GF-D8 (cell line): ENCODE measurements at regions not wholly inside any gene's neighbourhood (a gene's known extent, or its start where the extent isn't known, plus 50 kb on each side); places are given as distances from the start of the nearest gene placed in this dataset.
"Not testable (repeated sequence)": the region's sequence is repeated elsewhere in the genome, so short reads cannot be mapped to it uniquely, and the experiment has no call there.

Experiments used
- DNase-seq: peaks from one replicate; lab custom pipeline; 2025; lab: John Stamatoyannopoulos, UW

- no peak for DNase-seq
Observed at GRCh38 chr2:176424746-176425145, 155.5 kb downstream of the MTX2 start.

DNA sequence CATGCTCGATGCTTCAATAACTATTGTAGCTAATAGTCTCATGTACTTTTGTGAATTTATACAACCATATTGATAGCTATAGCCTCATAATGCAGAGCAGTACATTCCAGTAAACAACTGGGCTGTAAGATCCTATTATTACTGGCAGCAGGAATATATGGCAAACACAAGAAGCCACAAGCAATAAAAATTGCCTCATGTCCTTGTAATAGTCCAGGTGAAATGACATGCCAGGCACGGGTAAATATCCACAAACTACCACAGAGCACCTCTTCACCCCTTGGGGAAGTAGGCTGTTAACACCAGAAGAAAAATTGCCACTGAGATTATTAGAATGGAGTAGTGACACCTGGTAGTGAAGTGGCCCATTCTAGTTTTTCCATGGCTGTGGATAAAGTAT lies 158.3 kb downstream of the MTX2 start:
- DNase-seq = no peak

- not testable (repeated sequence) for DNase-seq
Observed at GRCh38 chr2:176428944-176429469, 159.8 kb downstream of the MTX2 start.

DNA sequence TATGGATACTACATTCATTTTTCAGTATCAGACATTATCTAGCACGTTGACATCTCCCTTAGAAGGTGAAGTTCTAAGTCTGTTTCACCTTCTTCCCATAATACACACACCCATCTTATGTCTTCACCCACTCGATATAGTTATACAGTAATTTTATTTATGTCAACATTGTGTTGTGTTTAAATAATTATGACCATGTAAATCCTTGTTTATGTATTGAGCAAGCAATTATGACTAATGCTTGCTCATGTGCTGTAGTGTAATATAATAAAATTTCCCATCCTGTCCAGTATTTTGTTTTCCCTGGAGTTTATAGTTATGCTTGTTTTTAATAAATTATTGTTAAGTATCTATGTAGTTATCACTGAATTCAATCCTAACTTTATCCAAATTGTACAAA lies 163.2 kb downstream of the MTX2 start:
- DNase-seq = no peak

DNA sequence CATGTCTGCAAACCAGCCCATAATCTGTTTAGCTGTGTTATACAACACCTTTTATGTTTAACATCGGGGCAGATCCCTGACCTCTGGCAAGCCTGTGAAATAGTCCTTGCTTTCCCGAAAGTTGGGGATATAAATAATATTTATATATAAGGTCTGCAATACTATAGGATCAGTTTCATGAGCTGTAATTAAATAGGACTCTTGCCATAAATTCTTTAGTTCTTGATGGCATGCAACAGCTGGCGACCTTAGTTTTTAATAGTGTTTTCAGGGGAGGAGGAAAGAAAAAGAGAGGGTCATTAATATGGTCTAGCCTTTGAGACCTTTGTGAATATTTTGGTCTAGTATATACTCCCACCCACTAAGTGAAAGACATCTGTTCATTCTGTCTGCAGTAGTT lies 166.5 kb downstream of the MTX2 start:
- DNase-seq = no peak

- DNase-seq = no peak
Observed at GRCh38 chr2:176443946-176444345, 174.7 kb downstream of the MTX2 start.

GRCh38 chr2:176445956-176446355 lies 176.7 kb downstream of the MTX2 start:
- no peak for DNase-seq

DNA sequence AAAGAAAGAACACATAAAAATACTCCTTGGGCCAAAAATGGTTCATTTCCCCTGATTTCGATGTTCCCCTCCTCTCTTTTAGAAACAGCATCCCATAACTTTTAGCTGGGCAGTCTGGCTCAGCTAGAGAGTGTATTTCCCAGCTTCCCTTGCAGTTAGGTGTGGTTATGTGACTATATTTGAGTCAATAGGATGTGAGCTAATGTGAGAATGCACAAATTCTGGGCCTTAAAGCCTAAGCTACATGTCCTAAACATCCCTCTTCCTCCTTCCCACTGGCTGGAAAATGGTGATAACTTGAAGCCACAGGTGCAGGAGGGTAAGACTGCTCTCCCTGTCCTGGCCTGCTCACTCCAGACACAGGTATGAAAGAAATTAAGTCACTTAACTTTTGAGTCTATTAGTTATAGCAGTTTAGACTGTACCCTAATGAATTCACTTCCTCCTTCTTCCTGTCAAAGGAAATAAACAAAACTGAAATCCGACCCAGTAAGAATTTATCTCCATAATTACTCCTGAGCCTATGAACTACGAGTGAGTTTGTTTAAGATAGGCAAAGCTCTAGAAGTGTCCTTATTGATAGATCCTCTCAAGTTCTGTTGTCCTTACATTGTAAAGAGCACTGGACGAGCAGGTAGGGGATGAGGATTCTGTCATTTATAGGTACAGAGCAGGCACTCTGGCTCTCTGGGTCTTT lies 177.6 kb downstream of the MTX2 start:
- DNase-seq = no peak

GRCh38 chr2:176447616-176448015 lies 178.4 kb downstream of the MTX2 start:
- DNase-seq = no peak

GRCh38 chr2:176449852-176450251 lies 180.6 kb downstream of the MTX2 start:
- DNase-seq = no peak

- DNase-seq = no peak
Observed at GRCh38 chr2:176453784-176454183, 184.5 kb downstream of the MTX2 start.

GRCh38 chr2:176454893-176455815 lies 185.9 kb downstream of the MTX2 start:
- no peak for DNase-seq

DNA sequence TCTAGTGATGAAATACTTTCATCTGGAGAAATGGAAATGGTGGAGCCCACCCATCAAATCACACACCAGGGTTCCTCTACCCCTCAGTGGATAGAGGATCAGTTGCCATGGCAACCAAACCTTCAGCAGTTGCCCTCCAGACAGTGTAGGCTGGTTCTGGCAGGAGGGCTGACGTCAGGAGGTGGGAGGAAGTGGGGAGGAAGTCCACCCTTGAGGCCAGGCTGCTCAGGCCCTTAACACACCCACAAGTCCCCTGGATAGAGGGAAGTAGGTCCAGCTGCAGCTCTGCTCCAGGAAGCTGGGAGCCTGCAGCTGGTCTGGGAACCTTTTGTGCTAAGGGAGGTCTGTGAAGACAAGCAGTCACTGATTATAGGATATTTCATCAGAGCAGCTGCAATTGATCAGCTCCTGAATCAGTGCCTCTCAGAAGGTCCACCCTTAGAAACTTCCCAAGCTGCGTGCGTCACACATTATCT lies 186.6 kb downstream of the MTX2 start:
- DNase-seq = no peak

DNA sequence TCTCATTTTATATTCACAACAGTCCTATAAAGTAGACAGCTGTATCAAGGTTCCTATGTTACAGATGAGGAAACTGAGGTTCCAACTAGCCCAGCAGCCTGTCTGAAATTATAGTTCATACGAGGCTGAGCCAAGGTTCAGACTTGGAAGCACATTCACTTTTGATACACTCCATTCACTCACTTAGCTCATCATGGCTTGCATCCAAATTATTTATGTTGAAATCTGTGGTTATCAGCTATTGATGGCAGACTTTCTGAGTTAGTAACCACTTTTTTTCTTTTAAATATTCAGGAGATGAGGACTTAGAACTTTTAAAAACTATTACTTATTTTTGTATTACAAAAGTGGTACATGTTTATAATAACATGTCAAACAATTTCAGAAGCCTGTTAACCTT lies 188.2 kb downstream of the MTX2 start:
- no peak for DNase-seq

DNA sequence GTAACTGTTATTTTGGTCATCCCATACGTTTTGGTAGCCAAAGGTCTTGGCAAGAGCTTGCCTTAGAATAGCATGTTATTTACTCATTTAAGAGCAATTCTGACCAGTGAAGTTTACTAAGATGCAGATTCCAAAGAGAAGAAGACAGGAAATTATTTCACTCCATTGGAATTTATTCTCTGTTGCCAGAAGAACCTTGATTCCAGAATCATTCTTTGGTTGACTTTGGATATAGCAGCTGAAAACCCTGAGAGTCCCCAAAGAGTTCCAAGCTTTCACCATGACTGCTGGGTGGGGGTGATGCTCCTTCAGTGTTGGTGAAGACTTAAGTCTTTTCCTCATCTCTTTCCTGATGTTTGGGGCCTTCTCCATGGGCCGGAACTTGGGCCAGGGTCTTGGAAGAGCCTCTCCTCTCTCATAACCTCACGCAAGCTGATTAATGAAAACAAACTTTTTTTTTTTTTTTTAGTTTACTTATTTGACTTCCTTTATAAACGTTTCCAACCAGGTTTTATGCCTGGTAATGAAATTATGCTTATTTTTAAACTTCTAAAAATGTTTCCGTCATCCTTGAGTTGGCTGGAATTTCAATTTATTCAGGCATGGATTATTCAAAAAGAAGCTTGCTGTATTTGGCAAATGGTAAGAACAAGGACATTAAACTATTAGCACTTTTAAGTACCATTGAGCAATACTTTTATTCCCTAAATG lies 192.0 kb downstream of the MTX2 start:
- no peak for DNase-seq

GRCh38 chr2:176461809-176462670 lies 192.8 kb downstream of the MTX2 start:
- DNase-seq = no peak

DNA sequence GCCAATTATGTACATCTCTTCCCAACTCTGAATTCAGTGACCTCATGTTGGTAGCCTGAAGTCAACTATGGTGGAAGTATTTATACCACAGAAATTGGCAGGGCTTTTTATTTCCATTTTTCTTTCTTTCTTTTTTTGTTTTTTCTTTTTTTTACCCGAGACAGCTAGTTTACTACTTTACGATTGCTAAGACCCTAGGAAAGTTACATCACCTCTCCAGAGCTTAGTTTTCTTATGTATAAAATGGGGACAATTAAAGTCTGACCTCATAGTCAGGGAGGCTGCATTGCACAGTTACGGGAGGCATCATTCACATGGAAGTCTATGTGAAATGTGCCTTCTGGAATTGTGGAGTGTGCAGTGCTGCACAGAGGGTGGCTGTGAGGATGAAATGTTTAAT lies 194.3 kb downstream of the MTX2 start:
- DNase-seq = no peak

- DNase-seq = no peak
Observed at GRCh38 chr2:176464886-176465564, 195.8 kb downstream of the MTX2 start.

DNA sequence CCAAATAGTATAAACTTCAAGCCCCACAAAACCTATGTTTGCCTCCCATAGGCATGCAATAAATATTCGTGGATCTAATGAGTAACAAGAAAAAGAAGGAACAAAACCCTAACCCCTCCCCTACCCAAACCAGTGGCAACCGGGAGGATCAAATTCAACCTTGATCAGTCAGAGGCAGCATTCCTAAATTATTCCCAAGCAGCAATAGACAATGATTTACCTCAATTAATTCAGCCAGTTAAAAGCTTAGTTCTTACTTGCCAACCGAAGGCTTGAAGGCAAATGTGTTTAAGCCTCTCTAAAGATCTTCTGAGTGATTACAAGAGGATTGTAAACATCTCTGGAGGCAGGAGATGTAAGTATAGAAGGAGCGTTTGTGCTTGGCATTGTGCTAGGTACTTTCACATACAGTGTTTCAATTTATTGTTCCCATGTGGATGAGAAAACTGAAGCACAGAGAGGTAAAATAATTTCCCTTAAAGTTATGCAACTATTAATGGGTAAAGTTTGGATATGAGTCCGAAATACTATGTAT lies 197.7 kb downstream of the MTX2 start:
- no peak for DNase-seq

DNA sequence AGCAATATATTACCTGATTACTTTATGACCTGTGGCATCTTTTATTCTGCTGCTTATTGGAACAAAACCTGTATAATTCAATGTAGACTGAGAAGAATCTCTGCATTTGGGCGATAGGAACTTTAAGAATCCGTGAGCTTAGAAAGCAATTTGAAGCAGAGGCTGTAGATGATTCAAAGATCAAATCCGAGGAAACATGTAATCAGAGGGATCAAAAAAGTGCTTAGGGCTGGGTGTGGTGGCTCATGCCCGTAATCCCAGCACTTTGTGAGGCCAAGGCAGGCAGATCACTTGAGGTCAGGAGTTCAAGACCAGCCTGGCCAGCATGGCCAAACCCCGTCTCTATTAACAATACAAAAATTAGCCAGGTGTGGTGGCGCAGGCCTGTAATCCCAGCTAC lies 198.4 kb downstream of the MTX2 start:
- DNase-seq = no peak
